ENCODE measurements at regions not wholly inside any gene's neighbourhood (a gene's known extent, or its start where the extent isn't known, plus 50 kb on each side); places are given as distances from the start of the nearest gene placed in this dataset.

DNA sequence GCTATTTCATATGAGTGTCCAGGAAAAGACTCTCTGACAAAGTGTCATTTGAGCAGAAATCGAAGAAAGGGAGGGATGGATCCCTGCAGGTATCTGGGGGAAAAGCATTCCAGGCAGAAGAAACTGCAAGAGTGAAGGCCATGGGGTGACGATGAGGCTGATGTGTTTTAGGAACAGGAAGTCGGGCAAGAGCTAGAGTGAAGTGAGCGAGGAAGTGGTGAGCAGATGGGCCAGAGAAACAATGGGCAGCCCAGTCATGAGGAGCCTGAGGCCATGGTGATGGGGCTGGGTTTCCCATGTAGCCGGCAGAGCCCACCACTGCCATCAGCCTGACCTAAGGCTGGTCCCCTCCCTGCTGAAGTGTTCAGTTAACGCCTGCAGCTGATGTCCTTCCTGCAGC, 150.2 kb downstream of the TNFSF13B start:
- Mint-ChIP-seq H3K27ac (no peak overlapping the region), H3K4me1 (ENCODE audit: low read depth) (no peaks in the 10 kb centered on the region)

GRCh38 chr13:108425056-108425455, 155.5 kb downstream of the TNFSF13B start:
- H3K4me3 Mint-ChIP-seq, result no peak overlapping the region
- H3K27me3 Mint-ChIP-seq (ENCODE audit: low read depth), result no peaks in the 10 kb centered on the region
- H3K36me3 Mint-ChIP-seq (ENCODE audit: low read depth), result no peaks in the 10 kb centered on the region
- no peaks in the 10 kb centered on the region for H3K4me1 Mint-ChIP-seq (ENCODE audit: low read depth)
- H3K9me3 Mint-ChIP-seq, result no peaks in the 10 kb centered on the region
- H3K27ac Mint-ChIP-seq, result no peak overlapping the region

More for the DNA sequence above, 150.2 kb downstream of the TNFSF13B start:
- H3K36me3 Mint-ChIP-seq (ENCODE audit: low read depth), result no peaks in the 10 kb centered on the region
- H3K27me3 Mint-ChIP-seq (ENCODE audit: low read depth), result no peaks in the 10 kb centered on the region
- no peak overlapping the region for H3K4me3 Mint-ChIP-seq
- no peaks in the 10 kb centered on the region for H3K9me3 Mint-ChIP-seq

DNA sequence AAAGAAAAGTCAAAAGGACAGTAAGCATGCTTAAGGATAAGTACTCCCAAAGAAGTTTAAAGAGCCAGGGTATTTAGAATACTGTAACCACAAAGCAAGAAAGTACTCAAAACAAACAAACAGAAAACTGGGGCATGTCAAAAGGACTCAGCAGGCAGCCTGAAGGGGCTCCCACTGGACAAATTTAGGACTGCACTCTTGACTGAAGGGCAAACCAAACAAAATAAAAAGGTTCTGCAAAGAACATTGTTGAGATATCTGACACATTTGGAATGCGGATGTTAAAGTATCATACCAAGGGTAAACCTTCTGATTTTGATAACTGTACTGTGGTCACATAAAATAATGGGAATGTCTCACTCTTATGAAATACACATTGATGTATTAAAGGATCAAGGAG, 157.4 kb downstream of the TNFSF13B start:
- Mint-ChIP-seq H3K4me3 (no peak overlapping the region), H3K4me1 (ENCODE audit: low read depth) (no peaks in the 10 kb centered on the region), H3K9me3 (no peaks in the 10 kb centered on the region), H3K27me3 (ENCODE audit: low read depth) (no peaks in the 10 kb centered on the region), H3K36me3 (ENCODE audit: low read depth) (no peaks in the 10 kb centered on the region), H3K27ac (no peak overlapping the region)

GRCh38 chr13:108427355-108427754, 157.8 kb downstream of the TNFSF13B start:
- H3K27me3 Mint-ChIP-seq (ENCODE audit: low read depth), result no peaks in the 10 kb centered on the region
- H3K27ac Mint-ChIP-seq, result no peak overlapping the region
- H3K4me3 Mint-ChIP-seq, result no peak overlapping the region
- H3K4me1 Mint-ChIP-seq (ENCODE audit: low read depth), result no peaks in the 10 kb centered on the region
- H3K9me3 Mint-ChIP-seq, result no peaks in the 10 kb centered on the region
- H3K36me3 Mint-ChIP-seq (ENCODE audit: low read depth), result no peaks in the 10 kb centered on the region

DNA sequence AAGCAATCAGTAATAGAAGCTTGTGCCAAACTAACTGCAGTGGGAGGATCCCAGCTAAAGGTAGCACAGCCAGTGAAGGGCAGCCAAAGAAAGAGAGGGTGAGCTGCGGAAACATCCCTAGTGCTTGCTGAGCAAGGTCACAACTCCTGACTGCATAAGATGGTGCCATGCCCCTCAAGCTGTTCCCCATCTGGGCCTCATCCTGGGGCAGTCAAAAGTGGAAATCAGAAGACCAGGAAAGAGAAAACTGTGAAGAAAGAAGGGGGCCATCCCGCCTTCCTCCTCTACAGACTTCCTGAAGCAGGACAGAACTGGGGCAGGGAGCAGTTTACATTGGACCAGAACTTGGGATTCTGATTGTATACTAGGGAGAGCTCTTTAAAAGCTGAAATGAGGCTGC, 159.2 kb downstream of the TNFSF13B start:
- Mint-ChIP-seq H3K9me3 (no peaks in the 10 kb centered on the region), H3K36me3 (ENCODE audit: low read depth) (no peaks in the 10 kb centered on the region), H3K4me1 (ENCODE audit: low read depth) (no peaks in the 10 kb centered on the region), H3K27ac (no peak overlapping the region), H3K4me3 (no peak overlapping the region), H3K27me3 (ENCODE audit: low read depth) (no peaks in the 10 kb centered on the region)

DNA sequence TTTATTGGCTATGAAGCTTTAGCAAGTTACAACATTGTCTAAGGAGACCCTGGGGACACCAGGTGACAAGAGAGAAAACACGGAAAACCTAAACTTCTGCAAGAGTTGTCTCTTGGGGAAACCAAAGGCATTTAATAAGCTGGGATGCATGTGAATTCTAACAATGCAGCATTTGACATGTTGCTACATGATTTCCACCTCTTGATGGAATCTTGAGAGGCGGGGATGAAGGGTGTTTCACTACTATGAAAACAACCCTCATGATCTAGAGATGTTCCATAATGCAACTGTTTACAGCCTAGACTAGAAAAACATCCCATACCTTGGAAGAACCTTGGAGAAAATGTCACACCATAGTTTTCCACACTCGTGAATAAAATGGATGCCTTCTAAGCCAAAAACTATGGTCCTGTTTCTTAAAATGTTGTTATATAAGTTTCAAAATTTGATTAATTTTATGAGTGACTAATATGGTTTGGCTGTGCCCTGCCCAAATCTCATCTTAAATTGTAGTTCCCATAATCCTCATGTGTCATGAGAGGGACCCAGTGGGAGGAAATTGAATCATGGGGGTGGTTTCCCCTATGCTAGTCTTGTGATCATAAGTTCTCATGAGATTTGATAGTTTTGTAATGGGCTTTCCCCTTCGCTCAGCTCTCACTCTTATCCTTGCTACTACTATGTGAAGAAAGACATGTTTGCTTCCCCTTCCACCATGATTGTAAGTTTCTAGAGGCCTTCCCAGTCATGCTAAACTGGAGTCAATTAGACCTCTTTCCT, 164.6 kb downstream of the TNFSF13B start:
- Mint-ChIP-seq H3K36me3 (ENCODE audit: low read depth) (peaks cover 1% of the 10 kb centered on the region), H3K4me1 (ENCODE audit: low read depth) (no peaks in the 10 kb centered on the region), H3K9me3 (peaks cover 3% of the 10 kb centered on the region), H3K27me3 (ENCODE audit: low read depth) (no peaks in the 10 kb centered on the region), H3K4me3 (no peak overlapping the region), H3K27ac (no peak overlapping the region)

DNA sequence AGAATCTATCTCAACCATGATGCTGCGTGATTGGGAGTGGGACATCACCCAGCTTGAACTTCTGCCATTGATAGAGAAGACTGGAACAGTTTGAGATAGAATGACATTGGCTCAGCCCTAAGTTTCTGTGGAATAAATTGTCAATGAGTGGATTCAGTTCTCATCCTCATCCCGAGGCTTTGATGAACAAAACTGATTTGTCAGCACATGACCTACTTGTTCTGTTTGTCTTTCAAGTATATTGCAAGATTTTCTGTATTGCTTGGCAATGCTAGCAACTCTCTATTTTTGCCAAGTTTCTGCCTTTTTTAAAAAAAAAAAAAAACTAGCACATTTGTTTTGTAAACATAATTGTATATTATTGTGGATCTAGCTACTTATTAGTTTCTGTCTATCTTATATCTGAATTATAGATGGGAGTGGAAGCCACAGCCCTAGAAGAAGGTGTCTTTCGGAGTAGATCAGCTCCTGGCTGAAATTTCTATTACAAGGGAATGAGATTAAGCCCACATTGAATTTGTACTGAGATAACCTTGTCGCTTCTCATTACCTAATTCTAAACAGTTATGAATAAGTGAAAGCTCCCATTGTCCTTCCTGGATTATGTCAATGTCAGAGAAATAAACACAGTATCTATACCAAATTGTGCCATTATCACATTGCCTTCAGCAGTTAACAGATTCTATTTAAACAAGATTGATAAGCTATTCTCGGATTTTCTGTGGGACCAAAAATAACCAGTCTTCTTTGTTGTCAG, 166.1 kb downstream of the TNFSF13B start:
- H3K4me1 Mint-ChIP-seq (ENCODE audit: low read depth), result no peaks in the 10 kb centered on the region
- H3K4me3 Mint-ChIP-seq, result no peak overlapping the region
- H3K36me3 Mint-ChIP-seq (ENCODE audit: low read depth), result peaks cover 1% of the 10 kb centered on the region
- no peaks in the 10 kb centered on the region for H3K27me3 Mint-ChIP-seq (ENCODE audit: low read depth)
- peaks cover 3% of the 10 kb centered on the region for H3K9me3 Mint-ChIP-seq
- no peak overlapping the region for H3K27ac Mint-ChIP-seq

- no peaks in the 10 kb centered on the region for H3K27me3 Mint-ChIP-seq (ENCODE audit: low read depth)
- no peak overlapping the region for H3K4me3 Mint-ChIP-seq
- no peaks in the 10 kb centered on the region for H3K4me1 Mint-ChIP-seq (ENCODE audit: low read depth)
- H3K9me3 Mint-ChIP-seq, result peaks cover 3% of the 10 kb centered on the region
- H3K36me3 Mint-ChIP-seq (ENCODE audit: low read depth), result peaks cover 1% of the 10 kb centered on the region
- H3K27ac Mint-ChIP-seq, result no peak overlapping the region
These were observed 168.0 kb downstream of the TNFSF13B start for GRCh38 chr13:108437496-108437895.

DNA sequence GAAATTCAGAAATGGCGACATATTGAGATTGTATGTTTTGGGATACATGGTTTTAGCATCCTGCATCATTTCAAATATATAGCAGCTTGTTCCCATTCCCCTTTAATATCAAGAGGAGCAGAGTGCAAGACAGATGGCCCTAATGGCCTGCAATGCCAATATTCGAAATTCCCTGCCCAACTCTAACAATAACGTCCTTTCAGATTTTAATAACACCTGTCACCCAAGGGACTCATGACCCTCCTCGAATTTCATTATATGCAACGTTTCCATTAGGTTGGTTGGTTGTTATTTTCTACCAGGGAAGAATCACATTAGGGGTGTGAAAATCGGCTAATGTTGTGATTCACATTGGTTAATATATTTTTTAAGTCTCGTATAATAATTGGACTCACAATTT, 170.0 kb downstream of the TNFSF13B start:
- no peaks in the 10 kb centered on the region for H3K27me3 Mint-ChIP-seq (ENCODE audit: low read depth)
- no peak overlapping the region for H3K27ac Mint-ChIP-seq
- H3K4me3 Mint-ChIP-seq, result no peak overlapping the region
- H3K9me3 Mint-ChIP-seq, result peaks cover 3% of the 10 kb centered on the region
- H3K36me3 Mint-ChIP-seq (ENCODE audit: low read depth), result peaks cover under 1% of the 10 kb centered on the region
- no peaks in the 10 kb centered on the region for H3K4me1 Mint-ChIP-seq (ENCODE audit: low read depth)

DNA sequence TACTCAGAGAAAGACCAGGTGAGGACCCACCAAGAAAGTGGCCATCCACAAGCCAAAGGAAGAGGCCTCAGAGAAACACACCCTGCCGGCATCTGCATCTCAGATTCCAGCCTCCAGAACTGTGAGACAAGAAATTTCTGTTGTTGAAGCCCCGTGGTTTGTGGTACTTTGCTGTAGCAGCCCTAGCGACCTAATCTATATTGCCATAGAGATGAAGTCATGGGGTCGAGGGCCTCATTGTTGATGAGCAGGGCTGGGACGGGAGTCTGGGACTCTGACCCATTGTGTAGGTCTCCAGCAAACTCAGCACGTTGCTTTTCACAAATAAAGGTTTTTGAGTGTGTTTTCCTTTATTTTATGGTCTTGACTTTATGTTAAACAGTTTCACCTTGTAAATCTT, 174.9 kb downstream of the TNFSF13B start:
- Mint-ChIP-seq H3K27me3 (ENCODE audit: low read depth) (no peaks in the 10 kb centered on the region), H3K4me1 (ENCODE audit: low read depth) (no peaks in the 10 kb centered on the region), H3K9me3 (no peaks in the 10 kb centered on the region), H3K27ac (no peak overlapping the region), H3K36me3 (ENCODE audit: low read depth) (no peaks in the 10 kb centered on the region), H3K4me3 (no peak overlapping the region)

DNA sequence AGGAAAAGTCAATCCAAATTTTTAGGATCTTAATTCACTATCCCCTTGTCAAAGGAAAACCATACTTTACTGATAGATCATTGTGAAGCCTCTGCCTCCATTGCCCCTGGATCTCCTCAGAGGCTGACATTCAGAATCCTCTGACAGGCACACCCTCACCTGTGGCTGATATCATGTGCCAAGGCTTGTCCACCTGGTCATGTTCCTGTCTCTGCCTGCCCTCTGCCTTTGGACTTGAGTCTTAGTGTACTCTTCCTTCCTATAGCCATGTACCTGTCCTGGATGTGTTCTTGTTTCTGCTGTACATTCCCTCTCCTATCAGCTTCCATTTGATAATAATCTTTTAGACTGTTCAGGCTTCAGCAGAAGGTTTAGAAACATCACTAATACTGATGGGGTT, 179.4 kb downstream of the TNFSF13B start:
- no peaks in the 10 kb centered on the region for H3K27me3 Mint-ChIP-seq (ENCODE audit: low read depth)

DNA sequence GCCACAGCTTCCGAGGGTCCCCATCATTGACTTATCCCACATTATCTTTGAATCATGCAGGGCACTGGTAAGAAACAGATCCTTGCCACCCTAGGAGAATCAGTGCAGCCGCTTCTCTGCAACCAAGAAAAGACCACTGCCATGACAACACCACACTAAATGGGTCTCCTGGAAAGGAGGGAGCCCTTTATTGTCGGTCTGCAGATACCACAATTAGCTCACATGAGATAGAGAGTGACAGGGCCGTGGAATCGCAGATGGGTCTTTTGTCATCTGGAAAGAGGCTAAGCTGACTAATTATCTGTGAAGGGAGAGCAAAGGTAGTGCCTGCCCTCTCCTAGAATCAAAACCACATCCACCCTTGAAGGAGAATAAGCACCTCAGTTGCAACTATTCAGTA, 178.3 kb upstream of the MYO16 start:
- no peaks in the 10 kb centered on the region for H3K4me1 Mint-ChIP-seq (ENCODE audit: low read depth)
- H3K9me3 Mint-ChIP-seq, result no peaks in the 10 kb centered on the region
- H3K36me3 Mint-ChIP-seq (ENCODE audit: low read depth), result no peaks in the 10 kb centered on the region
- no peak overlapping the region for H3K4me3 Mint-ChIP-seq
- no peaks in the 10 kb centered on the region for H3K27me3 Mint-ChIP-seq (ENCODE audit: low read depth)
- no peak overlapping the region for H3K27ac Mint-ChIP-seq

More for the DNA sequence above, 179.4 kb downstream of the TNFSF13B start:
- no peaks in the 10 kb centered on the region for H3K36me3 Mint-ChIP-seq (ENCODE audit: low read depth)
- no peak overlapping the region for H3K27ac Mint-ChIP-seq
- H3K9me3 Mint-ChIP-seq, result no peaks in the 10 kb centered on the region
- no peaks in the 10 kb centered on the region for H3K4me1 Mint-ChIP-seq (ENCODE audit: low read depth)
- no peak overlapping the region for H3K4me3 Mint-ChIP-seq

- H3K27ac Mint-ChIP-seq, result no peak overlapping the region
- no peaks in the 10 kb centered on the region for H3K4me1 Mint-ChIP-seq (ENCODE audit: low read depth)
- H3K36me3 Mint-ChIP-seq (ENCODE audit: low read depth), result no peaks in the 10 kb centered on the region
- no peak overlapping the region for H3K4me3 Mint-ChIP-seq
- no peaks in the 10 kb centered on the region for H3K27me3 Mint-ChIP-seq (ENCODE audit: low read depth)
- H3K9me3 Mint-ChIP-seq, result no peaks in the 10 kb centered on the region
These were observed 174.1 kb upstream of the MYO16 start for GRCh38 chr13:108455320-108455719.

GRCh38 chr13:108460043-108460442, 169.4 kb upstream of the MYO16 start:
- Mint-ChIP-seq H3K4me3 (no peak overlapping the region), H3K36me3 (ENCODE audit: low read depth) (no peaks in the 10 kb centered on the region), H3K27ac (no peak overlapping the region), H3K9me3 (no peaks in the 10 kb centered on the region), H3K4me1 (ENCODE audit: low read depth) (no peaks in the 10 kb centered on the region), H3K27me3 (ENCODE audit: low read depth) (no peaks in the 10 kb centered on the region)

GRCh38 chr13:108460746-108461145, 168.7 kb upstream of the MYO16 start:
- H3K4me1 Mint-ChIP-seq (ENCODE audit: low read depth), result no peaks in the 10 kb centered on the region
- no peak overlapping the region for H3K27ac Mint-ChIP-seq
- H3K9me3 Mint-ChIP-seq, result no peaks in the 10 kb centered on the region
- H3K36me3 Mint-ChIP-seq (ENCODE audit: low read depth), result no peaks in the 10 kb centered on the region
- no peak overlapping the region for H3K4me3 Mint-ChIP-seq
- H3K27me3 Mint-ChIP-seq (ENCODE audit: low read depth), result no peaks in the 10 kb centered on the region

Measured in T-helper 1 cell treated with Interleukin-12 subunit alpha and Interleukin-12 subunit beta and Interleukin-4 antibody, amounts not matched to agents 30 μg/mL and 1 μg/mL, for 36 hours (primary cell).